ENCODE measurements at regions not wholly inside any gene's neighbourhood (a gene's known extent, or its start where the extent isn't known, plus 50 kb on each side); places are given as distances from the start of the nearest gene placed in this dataset.

- Mint-ChIP-seq H3K36me3 (peaks cover 0 to 7% (median 5%) of the 10 kb centered on the region in 3 donors), H3K27ac (peak overlapping the region; percentile 40 to 88 (median 68)), H3K4me1 (peaks cover 30 to 38% of the 10 kb centered on the region in 2 donors), H3K4me3 (peak overlapping the region; percentile 62 to 78 (median 71)), H3K9me3 (peaks cover 0 to 15% (median 1%) of the 10 kb centered on the region in 6 donors), H3K27me3 (ENCODE audit: low read depth in 3 of 3) (peaks cover 0 to 12% (median 2%) of the 10 kb centered on the region in 3 donors)
- DNase-seq: peak; percentile 48 to 53 (median 50)
Measured at GRCh38 chr6:14276667-14277404, 159.3 kb downstream of the CD83 start.

- Mint-ChIP-seq H3K4me1 (peaks cover 30 to 38% of the 10 kb centered on the region in 2 donors), H3K27me3 (ENCODE audit: low read depth in 3 of 3) (peaks cover 0 to 12% (median 2%) of the 10 kb centered on the region in 3 donors)
- no peak for DNase-seq
Measured at GRCh38 chr6:14277405-14277930, 159.9 kb downstream of the CD83 start.

GRCh38 chr6:14278006-14278405, 160.4 kb downstream of the CD83 start:
- no peak for DNase-seq
- Mint-ChIP-seq H3K4me1 (peaks cover 30 to 38% of the 10 kb centered on the region in 2 donors), H3K27me3 (ENCODE audit: low read depth in 3 of 3) (peaks cover 0 to 12% (median 2%) of the 10 kb centered on the region in 3 donors), H3K27ac (peak overlapping the region in 5 of 6 donors; percentile 7 to 81 (median 40)), H3K4me3 (peak overlapping the region in 3 of 5 donors; percentile 76 to 78 (median 78)), H3K36me3 (peaks cover 0 to 7% (median 5%) of the 10 kb centered on the region in 3 donors), H3K9me3 (peaks cover 0 to 15% (median 1%) of the 10 kb centered on the region in 6 donors)

More at GRCh38 chr6:14277405-14277930, 159.9 kb downstream of the CD83 start:
- H3K9me3 Mint-ChIP-seq: peaks cover 0 to 15% (median 1%) of the 10 kb centered on the region in 6 donors
- peaks cover 0 to 7% (median 5%) of the 10 kb centered on the region in 3 donors for H3K36me3 Mint-ChIP-seq
- peak overlapping the region; percentile 7 to 88 (median 52) for H3K27ac Mint-ChIP-seq
- H3K4me3 Mint-ChIP-seq: peak overlapping the region; percentile 0 to 78 (median 76)

GRCh38 chr6:14278446-14278845, 160.9 kb downstream of the CD83 start:
- no peak for DNase-seq
- peaks cover 0 to 12% (median 2%) of the 10 kb centered on the region in 3 donors for H3K27me3 Mint-ChIP-seq (ENCODE audit: low read depth in 3 of 3)
- no peak overlapping the region for H3K4me3 Mint-ChIP-seq
- H3K9me3 Mint-ChIP-seq: peaks cover 0 to 15% (median 1%) of the 10 kb centered on the region in 6 donors
- peaks cover 30 to 38% of the 10 kb centered on the region in 2 donors for H3K4me1 Mint-ChIP-seq
- no peak overlapping the region for H3K27ac Mint-ChIP-seq
- H3K36me3 Mint-ChIP-seq: peaks cover 0 to 7% (median 5%) of the 10 kb centered on the region in 3 donors

- no peak for DNase-seq
- H3K36me3 Mint-ChIP-seq: peaks cover 0 to 9% (median 7%) of the 10 kb centered on the region in 3 donors
- no peak overlapping the region for H3K4me3 Mint-ChIP-seq
- H3K9me3 Mint-ChIP-seq: peaks cover 0 to 15% (median 1%) of the 10 kb centered on the region in 6 donors
- H3K27me3 Mint-ChIP-seq (ENCODE audit: low read depth in 3 of 3): peaks cover 2 to 13% (median 7%) of the 10 kb centered on the region in 3 donors
- peaks cover 28 to 30% of the 10 kb centered on the region in 2 donors for H3K4me1 Mint-ChIP-seq
- no peak overlapping the region for H3K27ac Mint-ChIP-seq
Measured at GRCh38 chr6:14280006-14280510, 162.5 kb downstream of the CD83 start.

GRCh38 chr6:14280766-14281293, 163.3 kb downstream of the CD83 start:
- peaks cover 22 to 23% of the 10 kb centered on the region in 2 donors for H3K4me1 Mint-ChIP-seq
- H3K36me3 Mint-ChIP-seq: peaks cover 0 to 9% (median 7%) of the 10 kb centered on the region in 3 donors
- no peak overlapping the region for H3K27ac Mint-ChIP-seq
- H3K9me3 Mint-ChIP-seq: peaks cover 0 to 15% (median 1%) of the 10 kb centered on the region in 6 donors
- no peak for DNase-seq
- no peak overlapping the region for H3K4me3 Mint-ChIP-seq
- H3K27me3 Mint-ChIP-seq (ENCODE audit: low read depth in 3 of 3): peaks cover 3 to 13% (median 7%) of the 10 kb centered on the region in 3 donors

- no peak overlapping the region for H3K27ac Mint-ChIP-seq
- peaks cover 10 to 11% of the 10 kb centered on the region in 2 donors for H3K4me1 Mint-ChIP-seq
- DNase-seq: no peak
- H3K27me3 Mint-ChIP-seq (ENCODE audit: low read depth in 3 of 3): peaks cover 3 to 9% (median 8%) of the 10 kb centered on the region in 3 donors
- H3K36me3 Mint-ChIP-seq: peaks cover 0 to 9% (median 7%) of the 10 kb centered on the region in 3 donors
- H3K9me3 Mint-ChIP-seq: peaks cover 0 to 15% (median 1%) of the 10 kb centered on the region in 6 donors
- no peak overlapping the region for H3K4me3 Mint-ChIP-seq
Measured at GRCh38 chr6:14281811-14282660, 164.5 kb downstream of the CD83 start.

- Mint-ChIP-seq H3K27me3 (ENCODE audit: low read depth in 3 of 3) (peaks cover 4 to 8% (median 8%) of the 10 kb centered on the region in 3 donors), H3K4me1 (peaks cover under 1 to 1% of the 10 kb centered on the region in 2 donors), H3K4me3 (no peak overlapping the region), H3K27ac (no peak overlapping the region), H3K36me3 (peaks cover 0 to 9% (median 7%) of the 10 kb centered on the region in 3 donors), H3K9me3 (peaks cover 0 to 15% (median 1%) of the 10 kb centered on the region in 6 donors)
- no peak for DNase-seq
Measured at GRCh38 chr6:14282854-14283505, 165.4 kb downstream of the CD83 start.

GRCh38 chr6:14283600-14284235, 166.1 kb downstream of the CD83 start:
- Mint-ChIP-seq H3K27ac (no peak overlapping the region), H3K36me3 (peaks cover 0 to 9% (median 7%) of the 10 kb centered on the region in 3 donors), H3K4me1 (no peaks in the 10 kb centered on the region), H3K27me3 (ENCODE audit: low read depth in 3 of 3) (peaks cover 4 to 8% (median 8%) of the 10 kb centered on the region in 3 donors), H3K9me3 (peaks cover 0 to 15% (median 1%) of the 10 kb centered on the region in 6 donors), H3K4me3 (no peak overlapping the region)
- DNase-seq: no peak

GRCh38 chr6:14284969-14285590, 167.5 kb downstream of the CD83 start:
- peaks cover 0 to 11% of the 10 kb centered on the region in 2 donors for H3K4me1 Mint-ChIP-seq
- peaks cover 0 to 13% (median 1%) of the 10 kb centered on the region in 6 donors for H3K9me3 Mint-ChIP-seq
- peaks cover 0 to 8% (median 5%) of the 10 kb centered on the region in 3 donors for H3K36me3 Mint-ChIP-seq
- no peak overlapping the region for H3K4me3 Mint-ChIP-seq
- H3K27ac Mint-ChIP-seq: no peak overlapping the region
- no peak for DNase-seq
- peaks cover 6 to 8% (median 6%) of the 10 kb centered on the region in 3 donors for H3K27me3 Mint-ChIP-seq (ENCODE audit: low read depth in 3 of 3)

- H3K27me3 Mint-ChIP-seq (ENCODE audit: low read depth in 3 of 3): peaks cover 5 to 15% (median 6%) of the 10 kb centered on the region in 3 donors
- no peak for DNase-seq
- no peak overlapping the region for H3K4me3 Mint-ChIP-seq
- peaks cover 4 to 20% of the 10 kb centered on the region in 2 donors for H3K4me1 Mint-ChIP-seq
- H3K9me3 Mint-ChIP-seq: peaks cover 0 to 4% (median 0%) of the 10 kb centered on the region in 6 donors
- H3K36me3 Mint-ChIP-seq: peaks cover 0 to 4% (median 3%) of the 10 kb centered on the region in 3 donors
- no peak overlapping the region for H3K27ac Mint-ChIP-seq
Measured at GRCh38 chr6:14286144-14286543, 168.6 kb downstream of the CD83 start.

Measured in immature natural killer cell (primary cell).